ENCODE measurements at regions not wholly inside any gene's neighbourhood (a gene's known extent, or its start where the extent isn't known, plus 50 kb on each side); places are given as distances from the start of the nearest gene placed in this dataset.

DNA sequence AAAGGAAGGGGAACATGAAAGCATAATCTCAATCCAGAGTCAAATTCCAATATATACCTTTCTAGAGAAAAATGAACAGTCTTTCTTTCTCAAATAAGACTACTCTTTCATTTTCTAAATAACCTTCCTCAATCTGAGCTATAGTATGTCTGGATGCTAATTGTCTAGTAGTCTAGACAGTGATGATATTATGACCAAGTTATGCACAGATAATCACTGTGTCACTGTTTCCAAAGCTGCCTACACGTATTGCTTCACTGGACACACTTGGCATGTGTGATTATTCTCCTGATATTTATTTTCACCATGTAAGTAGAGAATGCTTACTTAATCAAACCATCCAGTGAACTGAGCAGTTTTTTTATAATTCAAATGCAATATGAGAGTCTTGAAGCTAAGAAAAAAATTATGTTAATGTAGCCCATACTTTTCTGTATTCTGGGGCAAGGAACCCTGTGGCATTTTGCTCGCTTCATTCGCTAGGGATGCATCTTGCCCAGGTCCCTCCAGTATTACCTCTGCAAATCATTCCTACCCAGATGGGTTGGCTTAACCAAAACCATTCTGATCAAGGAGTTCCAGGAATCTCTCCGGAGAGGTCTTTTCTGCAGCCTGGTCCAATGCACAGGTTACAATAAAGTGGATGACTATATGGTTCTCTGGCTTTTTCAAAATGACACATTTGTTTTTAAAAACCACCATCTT lies 303.1 kb upstream of the RUNX1 start:
- no peak for DNase-seq

DNA sequence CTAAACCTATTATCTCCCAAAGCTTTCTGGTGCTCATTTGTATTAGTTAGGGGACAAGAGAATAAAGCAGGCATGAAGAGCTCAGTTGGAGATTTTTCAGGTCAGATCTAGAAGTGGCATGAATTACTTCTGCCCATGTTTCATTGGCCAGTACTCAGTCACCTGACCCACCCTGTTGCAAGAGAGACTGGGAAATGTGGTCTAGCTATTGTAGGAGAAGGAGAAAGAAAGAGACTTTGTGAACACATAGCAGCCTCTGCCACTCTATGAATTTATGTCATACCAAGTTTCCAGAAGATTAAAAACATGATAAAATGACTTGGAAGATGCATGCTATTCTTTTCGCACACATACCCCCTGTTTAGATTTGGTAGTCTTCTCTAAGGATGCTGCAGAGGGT lies 302.3 kb upstream of the RUNX1 start:
- no peak for DNase-seq

DNA sequence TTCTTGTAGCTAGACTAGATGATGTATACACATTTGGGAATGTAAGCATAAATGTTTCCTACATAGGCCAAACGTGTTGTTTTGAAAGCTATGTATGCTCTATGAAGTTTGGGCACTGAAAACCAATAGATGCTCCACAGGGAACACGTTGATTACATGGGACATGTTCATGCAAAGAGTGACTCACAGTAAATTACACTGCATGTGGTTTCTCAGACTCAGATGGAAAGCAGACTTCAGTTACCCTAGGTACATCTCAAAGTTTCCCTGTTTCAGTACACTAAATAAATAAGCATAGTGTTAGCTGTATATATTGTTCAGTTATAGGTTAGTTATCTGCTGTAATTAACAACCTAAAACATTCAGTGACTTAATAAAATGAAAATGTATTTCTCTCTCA lies 301.9 kb upstream of the RUNX1 start:
- no peak for DNase-seq

DNA sequence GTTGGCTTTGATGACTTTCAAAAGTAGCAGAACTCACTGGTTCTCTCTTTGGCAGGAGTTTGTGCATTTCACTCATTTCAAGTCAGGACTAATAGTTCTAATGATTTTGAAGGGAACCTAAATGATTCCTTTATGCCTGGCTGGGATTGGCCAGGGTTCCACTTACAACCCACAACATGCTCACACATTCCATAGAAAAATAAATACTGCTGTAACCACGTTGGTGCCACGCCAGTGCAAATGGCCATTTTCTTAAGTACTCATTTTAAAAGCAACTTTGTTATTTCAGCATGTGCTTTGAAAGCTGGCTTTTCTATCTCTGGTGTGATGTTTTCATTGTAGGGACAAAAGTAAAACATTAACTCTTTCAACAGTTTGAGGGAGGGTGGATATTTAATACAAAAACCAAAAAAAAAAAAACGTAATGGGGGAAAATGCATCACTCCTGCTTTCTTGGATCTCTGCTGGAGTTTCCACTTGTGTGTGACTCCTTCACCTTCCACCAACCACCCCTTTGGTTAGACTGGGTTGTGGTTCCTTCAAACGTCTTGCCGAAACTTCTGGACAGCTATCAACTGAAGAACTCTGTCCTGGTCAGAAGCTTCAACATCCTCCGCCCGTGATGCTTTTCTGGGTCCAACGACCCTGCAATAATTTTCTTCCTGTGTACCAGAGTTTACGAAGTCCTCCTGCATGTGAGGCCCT lies 300.4 kb upstream of the RUNX1 start:
- no peak for DNase-seq

DNA sequence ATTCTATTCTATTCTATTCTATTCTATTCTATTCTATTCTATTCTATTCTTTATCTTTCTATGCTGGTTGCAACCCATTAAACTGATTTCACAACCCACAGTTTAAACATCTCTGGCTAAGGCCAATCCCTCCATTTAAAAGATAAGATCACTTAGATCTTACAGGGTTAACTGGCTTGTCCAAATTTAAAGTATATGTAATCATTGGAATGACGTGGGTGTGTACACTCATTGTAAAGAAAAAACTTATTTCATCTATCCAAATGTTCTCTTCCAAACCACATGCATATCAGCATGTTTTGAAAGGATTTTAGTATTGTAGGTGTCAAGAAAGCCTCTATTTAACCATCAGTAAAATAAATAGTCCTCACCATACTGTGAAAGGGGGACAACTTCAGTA lies 299.6 kb upstream of the RUNX1 start:
- DNase-seq = no peak

DNA sequence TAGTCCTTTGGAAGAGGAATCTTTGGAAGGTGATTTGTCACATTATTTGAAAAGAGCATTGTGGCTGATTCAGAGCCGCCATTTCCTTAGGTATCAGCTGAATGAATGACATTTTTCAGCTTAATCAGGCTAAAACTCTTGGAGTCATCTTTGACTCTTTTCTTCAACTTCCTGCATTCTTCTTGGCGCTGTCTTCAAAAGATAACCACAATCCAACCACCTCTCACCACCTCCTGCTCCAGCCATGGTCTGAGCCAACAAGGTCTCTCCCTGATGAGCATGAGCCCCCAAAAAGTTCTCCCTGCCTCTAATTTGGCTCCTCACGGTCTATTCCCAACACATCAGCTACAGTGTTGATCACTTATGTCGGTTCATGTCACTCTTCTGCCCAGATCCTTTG lies 297.6 kb upstream of the RUNX1 start:
- no peak for DNase-seq

DNA sequence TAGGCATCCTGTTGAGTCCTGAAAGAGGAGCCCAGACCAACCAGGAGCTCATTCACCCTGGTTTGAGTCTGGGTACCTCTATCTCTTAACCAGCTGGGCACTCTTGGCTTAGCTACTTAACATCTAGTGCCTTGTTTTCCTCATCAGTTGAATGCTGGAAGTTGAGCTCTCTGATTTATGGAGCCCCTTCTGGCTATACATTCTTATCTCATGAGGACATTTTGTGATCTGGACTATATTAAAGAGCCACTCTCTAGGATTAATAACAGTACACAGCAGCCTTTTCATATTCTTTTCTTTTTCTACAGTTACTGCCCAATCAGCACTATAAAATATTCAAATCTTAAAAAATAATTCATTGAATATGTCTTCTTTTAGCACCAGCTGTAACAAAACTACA lies 296.9 kb upstream of the RUNX1 start:
- no peak for DNase-seq

DNA sequence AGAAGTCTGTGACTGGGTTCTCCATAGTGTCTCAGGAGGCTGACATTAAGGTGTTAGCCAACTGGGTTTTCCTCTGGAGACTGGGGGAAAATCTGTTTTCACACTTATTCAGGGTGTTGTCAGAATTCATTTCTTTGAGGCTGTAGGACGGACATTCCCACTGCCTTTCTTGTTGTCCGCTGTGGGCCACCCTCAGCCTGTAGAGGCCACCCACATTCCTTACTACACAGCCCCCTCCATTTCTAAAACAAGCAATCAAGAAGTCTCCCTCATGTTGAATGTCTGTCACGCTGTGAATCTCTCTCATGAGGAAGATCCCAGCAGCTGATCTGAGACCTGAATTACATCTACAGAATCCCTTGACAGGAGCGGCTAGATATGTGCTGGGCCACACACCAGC lies 295.5 kb upstream of the RUNX1 start:
- no peak for DNase-seq

DNA sequence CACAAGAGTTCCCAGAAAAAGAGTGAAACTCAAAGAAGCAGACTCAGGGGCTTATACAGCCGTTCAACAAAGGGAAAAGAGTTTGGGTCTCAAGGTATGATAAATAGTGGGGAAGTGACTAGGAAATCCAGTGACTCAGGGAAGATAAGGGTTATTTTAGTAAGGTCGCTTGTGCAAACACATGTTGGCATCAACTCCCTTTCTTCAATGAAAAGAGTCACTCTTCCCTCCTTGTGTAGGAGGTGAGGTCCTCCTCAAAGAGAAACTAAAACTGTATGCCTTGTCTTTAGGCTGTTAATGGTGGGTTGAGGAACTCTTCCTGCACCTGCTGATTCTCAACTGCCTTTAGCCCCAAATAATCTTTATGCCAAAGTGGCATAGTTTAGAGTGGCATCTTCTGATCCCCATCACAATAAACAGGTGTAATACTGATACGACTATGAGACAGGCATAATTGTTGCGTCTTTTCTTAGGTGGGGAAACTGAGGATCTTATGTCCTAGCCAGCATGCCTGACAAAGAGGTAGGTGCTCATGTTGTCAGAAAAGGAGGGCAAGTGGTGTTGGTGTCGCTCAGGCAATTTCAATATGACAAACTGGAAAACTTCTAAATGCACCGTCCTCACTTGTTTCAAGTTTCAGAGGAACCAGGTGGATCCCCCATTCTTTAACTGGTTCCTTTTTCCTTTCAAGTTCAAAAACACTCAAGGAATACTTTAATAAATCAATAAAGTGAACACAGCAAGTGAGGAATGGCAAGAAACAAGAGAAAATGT lies 294.1 kb upstream of the RUNX1 start:
- DNase-seq = no peak

DNA sequence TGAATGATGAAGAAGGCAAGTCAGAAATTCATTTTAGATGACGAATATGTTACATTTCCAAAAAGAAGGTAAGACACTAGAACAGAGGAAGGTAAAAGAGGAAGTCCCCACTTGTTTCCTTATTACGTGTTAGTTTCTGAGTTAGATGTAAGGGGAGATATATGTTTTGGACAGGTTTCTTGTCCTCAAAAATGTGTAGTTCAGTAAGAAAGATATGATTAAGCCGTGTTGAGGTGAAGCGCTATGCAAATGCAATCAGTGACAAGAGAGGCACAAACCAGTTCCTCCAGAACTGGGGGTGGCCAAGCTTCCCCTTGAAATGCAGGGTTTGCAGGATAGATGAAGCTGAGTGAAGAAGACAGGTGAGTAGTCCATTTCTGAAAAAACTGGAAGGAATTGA lies 293.3 kb upstream of the RUNX1 start:
- DNase-seq = no peak

DNA sequence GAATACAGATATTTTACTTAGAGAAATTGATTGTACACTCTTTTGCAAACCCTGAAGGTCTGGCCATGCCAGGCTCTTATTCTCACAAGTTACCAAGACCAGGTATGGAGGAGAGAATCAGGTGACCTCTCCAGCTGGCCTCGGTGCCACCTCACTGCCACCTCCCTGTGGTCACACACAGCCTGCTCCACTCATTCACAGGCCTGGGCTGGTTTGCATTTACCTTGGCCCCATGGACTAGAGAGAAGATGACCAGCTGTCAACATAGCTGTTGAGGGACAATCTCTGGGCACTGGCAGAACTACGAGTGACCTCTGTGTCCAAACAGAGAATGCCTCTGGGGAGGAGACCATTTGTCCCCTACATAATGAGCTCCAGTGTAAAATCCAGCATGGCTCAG lies 291.2 kb upstream of the RUNX1 start:
- no peak for DNase-seq

DNA sequence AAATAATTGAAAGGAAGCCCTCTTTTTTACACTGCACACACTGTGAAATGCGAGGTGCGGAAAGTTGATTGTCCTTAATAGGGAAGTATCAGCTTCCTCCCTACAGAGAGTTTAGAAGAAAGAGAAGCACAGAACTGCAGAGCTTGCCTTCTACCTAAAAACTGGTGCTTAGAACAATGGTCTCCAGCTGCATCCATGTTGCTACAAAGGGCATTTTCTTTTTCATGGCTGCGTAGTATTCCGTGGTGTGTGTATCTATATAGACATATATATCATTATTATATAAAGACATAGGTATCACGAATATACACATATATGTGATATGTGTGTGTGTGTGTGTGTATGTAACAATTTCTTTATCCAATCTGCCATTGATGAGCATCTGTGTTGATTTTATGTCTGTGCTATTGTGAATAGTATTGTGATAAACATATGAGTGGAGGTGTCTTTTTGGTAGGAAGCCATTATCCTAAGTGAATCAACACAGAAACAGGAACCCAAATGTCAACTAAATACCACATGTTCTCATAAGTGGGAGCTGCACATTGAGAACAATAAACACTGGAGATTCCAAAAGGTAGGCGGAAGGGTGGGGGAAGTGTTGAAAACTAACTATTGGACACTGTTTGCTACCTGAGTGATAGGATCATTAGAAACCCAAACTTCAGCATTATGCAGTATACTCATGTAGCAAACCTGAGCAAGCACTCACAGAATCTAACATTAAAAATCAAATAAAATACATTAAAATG lies 290.0 kb upstream of the RUNX1 start:
- DNase-seq = no peak

DNA sequence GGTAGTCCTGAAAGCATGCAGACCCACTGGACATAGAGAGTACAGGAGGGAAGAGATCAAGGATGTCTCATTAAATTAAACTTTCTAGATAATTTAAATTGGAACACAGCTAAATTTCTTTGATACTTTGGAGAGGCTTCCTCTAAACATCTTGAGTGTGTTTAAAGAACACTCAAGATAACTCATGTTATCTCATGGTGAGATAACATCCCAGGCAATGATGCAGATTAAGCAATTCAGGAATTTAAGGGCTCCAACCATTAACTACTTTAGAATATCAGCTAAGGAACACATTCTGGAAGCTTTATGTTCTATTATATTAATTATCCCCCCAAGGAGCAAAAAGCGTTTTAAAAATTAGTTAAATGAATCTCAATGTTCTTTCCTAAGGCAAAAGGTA lies 289.2 kb upstream of the RUNX1 start:
- DNase-seq = no peak

DNA sequence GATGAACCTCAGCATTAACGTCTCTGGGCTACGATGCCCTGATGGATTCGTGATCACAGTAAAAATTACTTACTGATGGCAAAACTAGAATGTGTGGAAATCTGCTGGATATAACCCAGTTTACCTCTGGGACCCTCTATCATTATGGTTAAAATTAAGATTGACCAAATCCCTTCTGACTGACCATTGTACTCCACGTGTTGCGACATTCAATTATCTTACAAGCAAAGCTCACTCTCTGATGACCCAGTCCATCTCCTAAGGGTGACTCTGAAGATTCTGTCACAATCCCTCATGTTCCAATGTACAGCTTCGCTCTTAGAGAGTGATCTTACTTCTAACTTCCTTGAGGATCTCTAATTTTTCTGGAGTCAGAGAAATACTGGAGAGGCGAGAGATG lies 288.5 kb upstream of the RUNX1 start:
- DNase-seq = no peak

DNA sequence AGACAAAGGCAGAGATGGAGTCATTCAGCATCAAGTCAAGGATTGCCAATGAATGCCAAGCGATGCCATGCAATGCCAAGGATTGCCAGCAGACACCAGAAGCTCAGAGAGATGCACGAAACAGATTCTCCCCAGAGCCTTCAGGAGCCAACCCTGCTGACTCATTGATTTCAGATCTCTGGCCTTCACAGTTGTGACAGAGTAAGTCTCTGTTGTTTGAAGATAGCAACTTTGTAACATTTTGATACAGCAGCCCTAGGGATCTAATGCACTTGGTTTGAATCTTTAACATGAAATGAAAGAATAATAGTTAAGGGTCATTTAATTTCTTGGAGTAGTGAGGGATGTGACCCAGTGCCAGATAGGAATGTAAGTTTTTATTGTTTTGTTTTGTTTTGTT lies 287.4 kb upstream of the RUNX1 start:
- no peak for DNase-seq

DNA sequence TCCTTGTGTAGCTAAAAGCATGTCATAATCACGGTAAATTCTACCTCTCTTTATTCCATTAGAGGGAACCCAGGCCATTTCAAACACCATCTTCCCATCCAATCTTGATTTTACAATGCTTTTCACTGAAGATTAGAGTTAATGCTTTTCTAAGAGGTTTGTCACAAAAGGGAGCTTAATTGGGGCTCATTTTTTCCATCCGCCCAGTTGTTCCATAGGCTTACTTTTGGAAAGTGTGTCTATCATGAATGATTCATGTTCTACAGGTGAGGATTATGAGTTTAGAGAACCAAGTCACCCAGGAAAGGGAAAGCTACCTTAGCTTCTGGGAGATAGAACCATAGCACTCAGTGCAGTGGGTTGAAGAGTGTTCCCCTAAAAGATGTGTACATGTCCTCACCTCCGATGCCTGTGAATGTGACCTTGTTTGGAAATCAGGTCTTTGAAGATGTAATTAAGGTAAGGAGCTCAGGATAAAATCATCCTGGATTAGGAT lies 286.9 kb upstream of the RUNX1 start:
- DNase-seq = no peak

DNA sequence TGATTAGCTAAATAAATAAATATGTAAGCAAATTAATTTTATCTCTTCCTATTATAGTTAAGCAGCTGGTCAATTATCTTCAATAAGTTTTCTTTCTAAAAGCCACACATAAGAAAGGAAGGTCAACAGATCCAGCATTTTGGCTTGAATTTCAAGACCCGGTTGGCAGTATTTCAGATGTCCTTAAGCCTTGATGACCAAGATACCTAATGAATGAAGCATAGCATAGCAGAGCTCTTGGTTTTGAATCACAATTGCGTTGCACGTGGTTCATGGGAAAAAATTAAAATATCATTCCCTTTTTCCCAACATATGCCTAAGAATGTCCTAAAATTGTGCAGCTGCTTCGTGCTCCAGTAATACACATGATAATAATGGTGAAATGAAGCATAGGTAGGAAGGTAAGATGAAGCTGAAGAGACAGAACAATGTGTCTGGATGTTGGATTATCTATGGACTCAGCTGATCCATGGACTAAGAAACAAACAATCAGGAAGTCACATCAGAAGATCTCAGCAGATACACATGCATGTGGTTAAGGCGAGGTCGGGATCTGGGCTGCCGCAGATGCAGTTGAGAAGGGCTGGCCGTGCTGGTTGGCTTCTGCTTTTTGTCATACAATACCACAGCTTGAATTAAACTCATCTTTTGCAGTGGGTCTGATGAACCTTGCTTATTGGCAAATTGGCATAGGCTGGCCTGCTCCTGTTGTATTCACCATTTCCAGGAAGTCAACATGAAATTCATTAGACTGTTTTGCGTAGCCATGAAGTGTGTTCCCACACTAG lies 284.9 kb upstream of the RUNX1 start:
- no peak for DNase-seq

DNA sequence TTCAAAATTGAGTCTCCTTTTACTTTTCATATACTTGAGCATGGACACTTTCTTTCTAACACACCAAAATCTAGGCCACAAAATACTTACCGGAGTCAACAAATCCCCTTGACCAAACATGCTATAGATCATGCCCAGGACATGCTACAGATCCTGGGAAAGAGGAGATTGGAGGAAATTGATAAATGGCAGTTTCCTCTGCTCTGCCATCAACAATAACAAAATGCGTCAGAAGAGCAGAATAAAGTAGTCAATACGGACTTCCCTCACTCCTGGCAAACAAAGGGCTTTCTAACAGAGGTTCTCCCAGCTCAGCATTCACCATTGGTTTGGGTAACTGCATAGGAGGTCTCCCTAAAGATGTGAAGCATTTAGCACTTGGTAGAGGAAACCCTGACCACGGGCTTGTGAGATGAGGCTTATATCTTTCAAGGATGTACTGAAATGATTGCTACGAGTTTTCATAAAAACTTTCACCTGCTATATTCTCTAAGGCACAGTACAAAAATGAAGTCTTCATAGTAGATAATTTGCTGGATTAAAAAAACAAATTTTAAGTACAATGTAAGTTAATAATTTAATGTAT lies 283.8 kb upstream of the RUNX1 start:
- DNase-seq = no peak

DNA sequence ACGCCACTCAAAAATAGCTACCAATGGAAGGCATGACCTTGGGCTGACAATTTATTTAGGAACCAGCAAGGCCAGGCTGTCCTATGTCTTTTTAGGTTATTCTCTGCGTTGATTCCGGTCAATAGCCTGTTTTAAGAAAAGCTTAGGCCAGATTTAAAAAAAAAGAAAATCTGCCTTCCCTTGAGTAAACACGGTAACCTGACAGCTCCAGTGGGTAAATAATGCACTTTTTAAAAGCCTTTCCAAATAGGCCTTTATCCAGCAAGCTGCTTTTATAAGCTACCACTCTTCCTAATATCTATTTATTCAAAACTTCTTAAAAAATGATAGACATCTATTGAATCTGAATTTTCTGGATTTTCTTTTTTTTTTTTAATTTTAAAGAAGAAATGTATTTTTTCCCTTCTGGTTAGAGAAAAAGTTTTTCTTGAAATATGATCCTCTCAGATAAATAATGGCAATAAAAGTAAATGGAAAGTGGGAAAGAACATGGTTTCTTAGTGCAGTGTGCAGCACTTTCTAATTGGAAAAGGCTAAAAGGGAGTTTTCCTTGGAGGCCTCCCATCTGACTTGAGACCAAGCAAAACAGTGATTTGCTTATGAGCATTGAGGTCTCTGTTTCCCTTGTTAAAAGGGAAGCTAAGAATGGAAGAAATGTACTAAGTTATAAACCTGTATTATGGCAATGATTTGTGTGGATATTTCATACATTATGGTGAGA lies 281.0 kb upstream of the RUNX1 start:
- no peak for DNase-seq

DNA sequence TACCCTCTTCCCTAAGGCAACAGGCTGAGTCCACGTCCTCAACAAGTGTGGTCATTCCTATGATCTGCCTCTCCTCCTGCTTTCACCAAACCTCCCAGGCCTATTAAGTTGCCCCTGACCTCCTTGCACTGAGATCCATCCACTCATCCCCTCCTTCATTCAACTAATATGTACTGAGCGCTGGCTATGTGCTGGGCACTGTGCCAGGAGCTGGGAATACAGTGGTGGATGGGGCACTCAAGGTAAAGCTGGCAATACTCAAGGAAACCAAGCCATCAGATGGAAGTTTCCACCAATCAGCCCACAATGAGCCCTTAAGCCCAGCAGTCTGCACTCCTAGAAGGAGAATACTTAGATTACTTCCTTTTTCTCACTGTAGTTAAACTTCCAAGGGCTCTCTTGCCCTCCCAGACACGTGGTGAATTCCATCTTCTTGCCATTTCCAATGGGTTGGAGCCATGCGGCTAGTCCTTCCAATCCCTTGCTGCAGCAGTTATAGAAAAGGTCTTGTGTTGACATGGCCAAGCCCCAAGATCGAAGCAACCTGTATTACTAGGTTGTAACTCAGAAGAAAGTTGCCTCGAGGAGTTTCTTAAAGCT lies 279.9 kb upstream of the RUNX1 start:
- DNase-seq = no peak

DNA sequence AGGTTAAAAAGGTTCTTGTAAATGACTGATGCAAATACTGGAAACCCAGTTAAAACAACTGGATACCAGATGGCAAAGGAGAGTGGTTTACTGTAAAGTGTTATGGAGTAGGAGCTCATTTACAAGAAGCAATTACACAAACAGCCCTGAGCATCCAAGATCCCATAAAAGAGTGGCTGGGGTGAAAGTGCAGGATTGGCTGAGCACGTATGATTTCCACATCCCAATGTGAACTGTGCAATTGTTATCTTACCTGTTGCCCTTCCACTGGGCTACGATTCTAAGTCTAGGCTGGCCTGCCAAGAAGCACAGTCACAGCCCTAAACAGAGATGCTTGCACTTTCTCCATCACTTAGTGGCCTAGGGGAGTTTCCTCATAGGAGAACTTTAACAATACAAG lies 277.6 kb upstream of the RUNX1 start:
- DNase-seq = peak; percentile 10

Data from DMS 273 treated with DMSO at 0.1 percent for 48 hours (cell line).